ENCODE measurements at regions not wholly inside any gene's neighbourhood (a gene's known extent, or its start where the extent isn't known, plus 50 kb on each side); places are given as distances from the start of the nearest gene placed in this dataset.
"Not testable (repeated sequence)": the region's sequence is repeated elsewhere in the genome, so short reads cannot be mapped to it uniquely, and the experiment has no call there.

GRCh38 chr3:11713171-11713570 lies 69.5 kb upstream of the VGLL4 start:
- DNase-seq (ENCODE audit: extremely low read depth in 1 of 2, low read depth in 1 of 2): no peak

GRCh38 chr3:11712646-11713045 lies 68.9 kb upstream of the VGLL4 start:
- DNase-seq (ENCODE audit: extremely low read depth in 1 of 2, low read depth in 1 of 2): no peak

- DNase-seq (ENCODE audit: extremely low read depth in 1 of 2, low read depth in 1 of 2): no peak
Observed at GRCh38 chr3:11711876-11712275, 68.2 kb upstream of the VGLL4 start.

- no peak for DNase-seq (ENCODE audit: extremely low read depth in 1 of 2, low read depth in 1 of 2)
Observed at GRCh38 chr3:11709782-11710181, 66.1 kb upstream of the VGLL4 start.

GRCh38 chr3:11707084-11707483 lies 63.4 kb upstream of the VGLL4 start:
- not testable (repeated sequence) for DNase-seq (ENCODE audit: extremely low read depth in 1 of 2, low read depth in 1 of 2)

- DNase-seq (ENCODE audit: extremely low read depth in 1 of 2, low read depth in 1 of 2): no peak
Observed at GRCh38 chr3:11706604-11707003, 62.9 kb upstream of the VGLL4 start.

- no peak for DNase-seq (ENCODE audit: extremely low read depth in 1 of 2, low read depth in 1 of 2)
Observed at GRCh38 chr3:11705049-11705448, 61.3 kb upstream of the VGLL4 start.

- DNase-seq (ENCODE audit: extremely low read depth in 1 of 2, low read depth in 1 of 2): no peak
Observed at GRCh38 chr3:11703146-11703545, 59.4 kb upstream of the VGLL4 start.

- no peak for DNase-seq (ENCODE audit: extremely low read depth in 1 of 2, low read depth in 1 of 2)
Observed at GRCh38 chr3:11699083-11699427, 55.3 kb upstream of the VGLL4 start.

- no peak for DNase-seq (ENCODE audit: extremely low read depth in 1 of 2, low read depth in 1 of 2)
Observed at GRCh38 chr3:11698326-11699082, 54.8 kb upstream of the VGLL4 start.

GRCh38 chr3:11697701-11698100 lies 54.0 kb upstream of the VGLL4 start:
- DNase-seq (ENCODE audit: extremely low read depth in 1 of 2, low read depth in 1 of 2): no peak

GRCh38 chr3:11696054-11696453 lies 52.3 kb upstream of the VGLL4 start:
- no peak for DNase-seq (ENCODE audit: extremely low read depth in 1 of 2, low read depth in 1 of 2)
